NCI-H2171 treated with DMSO at 0.1 percent for 48 hours (cell line): ENCODE measurements at regions not wholly inside any gene's neighbourhood (a gene's known extent, or its start where the extent isn't known, plus 50 kb on each side); places are given as distances from the start of the nearest gene placed in this dataset.
A peak's percentile ranks its signal among the peaks of the same experiment; 100 is the strongest.

Source experiments
- DNase-seq: peaks from one replicate; lab custom pipeline; 2025; lab: John Stamatoyannopoulos, UW

DNA sequence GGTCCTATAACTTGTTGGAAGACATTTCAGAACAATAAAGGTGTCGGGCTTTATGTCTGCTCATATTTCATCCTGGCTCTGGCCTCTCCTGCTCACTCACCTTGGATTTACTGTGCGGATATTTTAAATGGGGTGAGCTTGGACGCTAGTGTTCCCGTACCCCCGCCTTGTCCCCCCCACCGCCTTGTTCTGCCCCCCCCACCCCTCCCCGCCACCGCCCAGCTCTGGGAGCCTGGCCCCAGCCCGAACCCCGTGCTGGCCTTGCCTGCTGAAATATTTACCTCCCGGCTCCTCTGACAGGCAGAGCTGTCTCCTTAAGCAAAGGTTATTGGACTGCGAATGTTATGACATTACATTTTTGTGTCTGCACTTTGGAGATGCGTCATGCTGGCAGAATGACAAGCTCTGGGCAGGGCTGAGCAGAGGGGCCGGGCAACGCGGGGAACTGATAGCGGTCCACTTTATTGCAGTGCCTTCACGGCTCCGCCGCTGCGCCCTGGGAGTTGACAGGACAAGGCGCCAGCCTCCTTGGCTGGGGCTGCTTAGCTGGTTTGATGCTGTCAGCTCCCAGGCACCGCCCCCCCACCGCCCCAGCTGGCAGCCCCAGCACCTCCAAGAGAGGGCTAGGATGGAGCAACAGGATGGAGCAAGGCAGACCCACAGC lies 222.5 kb upstream of the GSE1 start:
- peak; percentile 53 for DNase-seq

- DNase-seq, result no peak
Observed at GRCh38 chr16:85391175-85391707, 221.9 kb upstream of the GSE1 start.

DNA sequence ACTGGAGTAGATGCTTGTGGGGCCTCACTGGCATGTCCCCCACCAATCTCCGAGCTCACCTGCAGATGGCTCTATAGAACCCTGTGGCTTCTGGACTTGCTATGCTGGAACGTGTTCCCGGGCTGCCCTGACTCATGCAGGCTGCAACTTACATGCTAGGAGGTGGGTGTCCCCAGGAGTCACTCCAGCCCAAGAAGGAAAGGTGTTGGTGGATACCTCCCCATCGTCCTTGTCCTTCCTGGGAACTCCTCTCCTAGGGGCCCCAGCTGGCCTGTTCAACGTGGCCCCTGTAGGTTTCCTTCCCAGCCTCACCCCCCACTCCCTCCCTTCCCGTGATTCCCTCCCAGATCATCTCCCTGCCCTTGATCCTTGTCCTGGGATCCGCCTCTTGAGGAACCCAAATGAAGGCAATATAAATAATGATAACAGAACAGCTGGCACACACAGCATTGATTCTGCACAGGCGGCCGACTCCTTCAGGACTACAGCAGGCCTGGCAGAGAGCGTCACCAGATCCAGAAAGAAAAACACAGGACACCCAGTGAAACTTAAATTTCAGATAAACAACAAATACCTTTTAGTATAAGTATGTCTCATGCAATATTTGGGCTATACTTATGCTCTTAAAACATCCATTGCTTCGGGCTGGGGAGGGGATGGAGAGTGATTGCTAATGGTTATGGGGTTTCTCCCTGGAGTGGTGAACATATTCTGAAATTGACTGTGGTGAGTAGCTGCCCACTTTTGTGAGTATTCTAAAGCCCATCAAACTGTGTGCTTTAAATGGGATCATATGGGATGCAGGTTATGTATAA lies 221.1 kb upstream of the GSE1 start:
- peak; percentile 57 for DNase-seq

DNA sequence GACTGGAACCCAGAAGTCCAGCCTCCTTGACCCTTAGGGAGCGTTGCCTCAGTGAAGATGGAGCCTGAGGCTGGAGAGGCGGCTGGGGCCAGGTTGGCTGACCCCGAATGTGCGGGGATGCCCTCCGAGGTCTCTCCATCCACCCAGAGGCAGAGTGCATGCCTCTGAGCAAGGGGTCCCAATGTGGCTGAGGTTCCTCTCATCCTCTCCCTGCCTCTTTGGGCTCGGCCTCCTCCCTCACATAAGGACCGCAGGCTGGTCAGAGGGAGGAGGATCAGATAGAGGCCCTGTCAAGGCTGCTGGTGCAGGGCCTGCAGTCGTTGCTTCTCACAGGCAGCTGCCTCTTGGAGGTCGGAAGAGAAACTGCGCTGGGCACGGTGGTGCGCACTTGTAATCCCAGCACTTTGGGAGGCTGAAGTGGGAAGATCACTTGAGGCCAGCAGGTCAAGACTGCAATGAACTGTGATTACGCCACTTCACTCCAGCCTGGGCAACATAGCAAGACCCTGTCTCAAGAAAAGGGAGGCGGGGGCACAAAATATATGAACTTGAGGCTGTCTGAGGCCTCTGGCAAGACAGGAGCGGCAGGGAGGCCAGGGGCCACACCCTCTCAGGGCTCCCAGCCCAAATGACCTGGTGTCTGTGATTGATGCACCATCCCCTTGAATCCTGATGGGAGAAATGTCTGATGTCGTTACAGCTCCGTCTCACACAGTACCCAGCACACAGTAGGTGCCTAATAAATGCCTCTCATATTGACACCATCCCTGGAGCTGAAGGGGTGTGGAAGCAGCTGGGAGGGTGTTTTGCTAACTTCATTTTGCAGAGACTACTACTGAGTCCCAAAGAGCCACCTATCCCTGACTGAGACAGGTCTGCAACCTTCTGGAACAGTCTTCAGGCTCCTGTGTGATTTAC lies 220.1 kb upstream of the GSE1 start:
- DNase-seq, result no peak

GRCh38 chr16:85393674-85394451 lies 219.3 kb upstream of the GSE1 start:
- peak; percentile 85 for DNase-seq

DNA sequence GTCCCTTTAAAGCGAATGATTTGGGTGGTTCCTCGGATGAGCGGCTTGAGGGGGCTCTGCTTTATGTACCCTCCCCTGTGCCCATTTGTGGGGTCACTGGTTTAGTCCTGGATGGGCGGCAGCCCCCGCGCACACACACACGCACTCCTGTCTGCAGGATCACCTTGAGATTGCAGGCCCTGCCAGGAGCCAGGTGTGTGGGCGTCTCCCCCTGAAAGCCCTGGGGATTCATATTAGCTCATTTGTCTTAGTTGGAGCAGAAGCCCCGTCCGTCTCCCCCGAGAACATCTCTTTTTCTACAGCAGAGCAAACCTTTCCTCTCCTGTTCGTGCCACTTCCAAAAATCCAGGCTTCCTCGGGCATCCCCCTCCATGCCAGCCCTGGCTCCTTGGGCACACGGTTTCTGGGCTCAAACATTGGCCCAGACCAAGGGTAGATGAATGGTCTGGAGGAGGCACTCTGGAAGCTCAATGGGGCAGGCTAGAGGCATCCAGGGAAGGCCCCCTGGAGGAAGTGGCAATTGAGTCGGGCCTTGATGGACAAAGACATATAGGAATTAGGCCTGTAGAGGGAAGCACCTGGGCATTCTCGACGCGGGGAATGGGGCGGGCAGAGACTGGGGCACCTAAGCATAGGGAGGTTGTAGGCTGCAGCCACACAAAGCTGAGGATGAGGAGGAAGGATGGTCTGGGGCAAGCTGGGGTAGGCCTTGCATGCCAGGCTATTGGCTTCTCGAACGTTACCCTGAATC lies 218.5 kb upstream of the GSE1 start:
- peak; percentile 97 for DNase-seq

- peak; percentile 97 for DNase-seq
Observed at GRCh38 chr16:85395207-85395912, 217.8 kb upstream of the GSE1 start.

DNA sequence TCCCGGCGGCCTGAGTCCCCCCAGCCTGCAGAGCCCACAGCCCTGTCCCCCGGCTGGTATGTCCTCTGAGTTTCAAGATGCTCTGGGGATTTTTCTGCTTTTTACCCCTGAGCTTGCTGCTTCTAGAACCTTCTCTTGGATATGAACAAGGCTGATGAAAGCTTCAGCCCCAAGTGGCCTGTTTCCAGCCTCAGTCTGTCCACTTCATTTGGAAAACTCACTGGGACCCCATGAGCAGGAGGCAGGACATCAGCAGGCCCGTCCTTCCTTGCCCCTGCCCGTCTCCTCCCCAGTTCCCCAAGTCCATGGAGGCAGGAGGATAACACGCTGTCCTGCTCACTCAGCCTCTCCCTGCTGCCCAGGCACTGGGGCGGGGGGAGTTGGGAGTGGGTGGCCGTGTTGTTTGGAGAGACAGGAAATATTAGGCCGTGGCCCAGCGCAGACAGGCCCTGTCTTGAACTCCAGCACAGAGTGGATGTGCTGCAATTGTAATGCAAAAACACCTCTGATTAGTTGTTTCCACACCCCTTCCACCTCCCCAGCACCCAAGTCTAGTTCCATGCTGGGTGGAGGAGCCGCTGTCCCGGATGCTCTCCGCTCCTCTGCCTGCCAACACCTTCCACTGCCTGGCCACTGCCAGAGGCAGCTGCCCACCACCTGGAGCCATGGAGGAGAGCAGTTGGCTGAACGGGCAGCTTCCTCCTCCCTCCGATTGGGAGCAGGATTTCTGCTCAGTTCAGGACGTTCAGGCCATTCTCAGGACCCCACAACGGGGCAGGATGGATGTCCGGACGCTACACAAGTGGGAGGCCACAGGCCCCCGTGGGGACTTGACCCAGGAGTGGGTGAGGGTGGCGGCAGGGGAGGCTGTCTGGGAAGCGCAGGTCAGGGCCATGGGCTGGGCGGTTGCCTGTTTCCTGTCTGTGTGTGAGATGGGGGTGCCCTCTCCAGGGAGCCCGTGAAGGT lies 216.9 kb upstream of the GSE1 start:
- DNase-seq, result no peak

- DNase-seq, result peak; percentile 97
Observed at GRCh38 chr16:85396879-85397871, 215.9 kb upstream of the GSE1 start.

- DNase-seq, result no peak
Observed at GRCh38 chr16:85398050-85398451, 215.1 kb upstream of the GSE1 start.

- DNase-seq, result no peak
Observed at GRCh38 chr16:85398688-85399582, 214.2 kb upstream of the GSE1 start.

DNA sequence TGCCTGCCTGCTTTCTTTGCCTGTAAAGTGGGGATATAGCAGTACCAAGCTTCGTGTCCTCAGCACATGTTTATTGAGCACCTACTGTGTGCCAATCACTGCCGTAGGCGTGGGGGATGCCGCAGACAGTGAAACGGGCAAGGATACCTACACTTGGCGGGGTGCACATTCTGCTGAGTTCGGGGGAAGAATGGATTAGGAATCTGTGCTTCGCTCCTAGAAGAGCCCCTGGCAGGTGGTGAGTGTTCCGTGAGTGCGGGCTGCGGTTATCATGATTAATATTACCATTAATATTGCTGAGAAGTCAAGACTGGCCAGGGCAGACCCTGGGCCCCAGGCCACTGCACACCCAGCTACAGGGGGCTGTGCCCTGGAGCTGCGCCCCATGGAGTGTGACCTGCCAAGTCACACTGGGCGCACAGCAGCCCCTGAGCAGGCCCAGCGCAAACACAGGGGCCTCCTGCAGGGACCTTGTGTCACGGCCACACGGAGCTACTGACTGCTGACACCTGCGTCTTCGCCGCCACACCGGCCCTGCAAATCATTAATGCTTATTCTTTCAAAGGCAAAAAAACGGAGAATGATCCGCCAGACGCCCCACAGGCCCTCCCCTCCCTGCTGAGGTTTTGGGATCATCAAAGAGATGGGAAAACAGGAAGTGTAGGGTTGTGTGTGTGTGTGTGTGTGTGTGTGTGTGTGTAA lies 213.4 kb upstream of the GSE1 start:
- DNase-seq, result no peak

- DNase-seq, result no peak
Observed at GRCh38 chr16:85400305-85401205, 212.6 kb upstream of the GSE1 start.

DNA sequence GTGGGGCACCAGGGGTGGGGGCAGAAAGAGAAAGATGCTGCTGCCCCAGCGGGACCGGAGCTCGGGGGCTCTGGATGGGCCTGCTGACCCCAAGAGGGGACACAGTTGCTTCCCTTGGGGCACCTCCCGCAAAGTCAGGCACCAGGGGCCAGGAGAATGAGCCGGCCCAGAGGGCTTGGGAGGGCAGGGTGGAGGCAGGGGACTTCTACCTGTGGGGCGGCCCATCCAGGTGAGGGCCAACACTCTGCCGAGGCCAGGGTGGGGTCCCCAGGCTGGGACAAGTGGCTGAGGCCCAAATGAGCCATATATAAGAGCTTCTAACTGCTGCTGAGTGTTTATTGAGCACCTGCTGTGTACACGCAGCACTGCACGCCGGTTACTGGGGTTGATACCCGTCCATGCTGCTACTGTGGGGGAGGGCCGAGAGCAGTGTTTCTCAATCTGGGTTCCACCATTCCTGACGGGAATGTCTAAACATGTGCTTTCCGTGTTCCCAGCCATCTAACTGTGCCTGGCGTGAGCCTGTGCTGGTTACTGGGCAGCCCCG lies 211.7 kb upstream of the GSE1 start:
- DNase-seq, result no peak
